Activated CD4-positive, alpha-beta T cell treated with anti-CD3 and anti-CD28 coated beads for 36 hours (primary cell): ENCODE measurements at regions not wholly inside any gene's neighbourhood (a gene's known extent, or its start where the extent isn't known, plus 50 kb on each side); places are given as distances from the start of the nearest gene placed in this dataset.
"Not testable (repeated sequence)": the region's sequence is repeated elsewhere in the genome, so short reads cannot be mapped to it uniquely, and the experiment has no call there.

Experiments
- ATAC-seq: fragments of 200-7000 bp; cut with Tn5 transposase; one replicate; pipeline ENCODE4 v1.10.0; 2021; ENCODE audit warnings: mild to moderate bottlenecking, moderate library complexity
- CTCF ChIA-PET: fragments of 350-600 bp; sonication (Branson Sonifier 250); formaldehyde crosslinking; loops from one replicate; lab custom pipeline; 2021; ENCODE audit warnings: antibody characterized with exemption; lab: Charles Lee
- POLR2A ChIA-PET: fragments of 350-600 bp; sonication (Branson Sonifier 250); formaldehyde crosslinking; loops from one replicate; lab custom pipeline; 2021; ENCODE audit warnings: antibody characterized with exemption, inconsistent platforms; lab: Charles Lee
- DNase-seq: peaks from one replicate; pipeline ENCODE4 v3.0.0-alpha.2; 2020
- H3K27ac Mint-ChIP-seq: one replicate; pipeline ENCODE4 v1.8.0; 2021; ENCODE audit warnings: mixed read lengths
- H3K27me3 Mint-ChIP-seq: one replicate; pipeline ENCODE4 v1.8.0; 2021; ENCODE audit warnings: mixed read lengths
- H3K36me3 Mint-ChIP-seq: one replicate; pipeline ENCODE4 v1.8.0; 2021; ENCODE audit warnings: low read depth, mixed read lengths
- H3K4me1 Mint-ChIP-seq: one replicate; pipeline ENCODE4 v1.8.0; 2021; ENCODE audit warnings: mixed read lengths
- H3K4me3 Mint-ChIP-seq: one replicate; pipeline ENCODE4 v1.8.0; 2021; ENCODE audit warnings: mild to moderate bottlenecking, moderate library complexity, mixed read lengths
- H3K9me3 Mint-ChIP-seq: one replicate; pipeline ENCODE4 v1.8.0; 2021; ENCODE audit warnings: low read depth, mixed read lengths
- intact Hi-C, 2 experiments: fragments of 100-400 bp; cut with DNase I in 1 of 2; cut with micrococcal nuclease in 1 of 2; formaldehyde crosslinking; loops; one replicate each; pipeline versions ENCODE4 v1.14.2 to v1.15.1; 2022 to 2024; cut with DNase I, micrococcal nuclease

DNA sequence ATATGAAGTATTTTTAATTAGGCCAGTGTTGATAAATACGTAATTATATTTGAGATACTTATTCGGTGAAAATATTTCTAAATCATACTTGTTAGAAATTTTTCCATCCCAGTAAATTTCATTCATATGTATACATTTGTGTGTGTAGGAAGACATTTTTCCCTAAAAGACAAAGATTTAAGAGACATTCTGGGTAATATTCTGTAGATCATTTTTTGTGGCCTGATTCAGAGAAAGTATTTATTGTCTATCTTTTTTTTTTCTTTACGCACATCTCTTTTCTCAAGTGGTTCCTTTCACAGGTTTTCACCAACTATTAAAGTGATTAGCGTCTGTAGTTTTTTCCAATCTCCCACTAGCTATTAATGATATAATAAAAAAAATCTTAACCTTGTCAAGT lies 224.1 kb downstream of the MEF2C start:
- H3K27ac Mint-ChIP-seq = no peak overlapping the region
- DNase-seq (no peak), ATAC-seq (no peak)
- intact Hi-C loops = loop anchor here in 1 of 2 experiments (5.0 kb wide), 1 partner anchor 33 kb away; no protein-coding TSS in a partner anchor
- POLR2A ChIA-PET = no interaction called here
- H3K4me1 Mint-ChIP-seq = peaks cover 9% of the 10 kb centered on the region
- H3K4me3 Mint-ChIP-seq = no peak overlapping the region
- CTCF ChIA-PET = interaction anchor here (1.2 to 2.8 kb wide), 3 partner anchors 21 to 877 kb away, joined by 4 to 15 read pairs (median 5); no protein-coding TSS in a partner anchor
- peaks cover 39% of the 10 kb centered on the region for H3K27me3 Mint-ChIP-seq
- peaks cover 5% of the 10 kb centered on the region for H3K9me3 Mint-ChIP-seq
- no peaks in the 10 kb centered on the region for H3K36me3 Mint-ChIP-seq

DNA sequence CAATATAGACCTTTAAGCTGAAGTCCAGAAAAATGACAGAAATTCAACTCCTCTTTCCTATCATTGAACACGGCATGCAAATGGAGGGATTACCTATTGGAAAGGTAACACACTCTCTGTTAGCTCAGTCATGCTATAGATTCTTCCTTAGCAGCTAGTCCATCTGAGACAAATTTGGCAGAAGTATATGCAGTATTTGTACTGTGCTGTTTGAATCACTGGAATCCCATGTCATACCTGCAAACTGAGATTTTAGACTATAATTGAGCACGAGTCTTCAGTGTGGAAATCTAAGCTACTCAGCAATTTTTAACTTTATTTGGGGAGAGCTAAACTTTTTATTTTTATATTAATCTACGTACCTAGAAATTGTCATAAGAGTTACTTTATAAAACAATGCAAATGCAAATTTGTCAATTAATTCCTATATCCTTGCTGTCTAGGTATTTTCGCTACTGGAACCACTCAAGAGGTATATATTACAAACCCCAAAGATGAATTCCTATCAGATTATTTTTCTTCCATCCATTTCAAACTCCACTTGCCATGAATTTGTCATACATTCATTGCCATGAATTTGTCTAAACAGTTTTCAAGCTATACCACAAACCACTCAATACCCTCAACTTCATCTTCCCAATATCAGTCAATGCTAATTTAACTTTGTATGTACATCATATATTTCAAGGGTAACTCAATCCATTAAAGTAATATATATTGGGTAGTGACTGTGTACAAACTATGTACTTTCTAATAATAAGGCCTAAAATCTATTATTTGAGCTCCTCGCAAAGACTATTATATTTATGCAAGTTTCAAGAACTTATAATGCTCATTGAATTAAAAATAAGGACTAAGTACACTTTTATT lies 224.8 kb downstream of the MEF2C start:
- DNase-seq (no peak), ATAC-seq (no peak)
- no peaks in the 10 kb centered on the region for H3K36me3 Mint-ChIP-seq
- peaks cover 9% of the 10 kb centered on the region for H3K4me1 Mint-ChIP-seq
- H3K4me3 Mint-ChIP-seq = no peak overlapping the region
- ChIA-PET POLR2A (no interaction called here), CTCF (interaction anchor here (1.0 to 2.8 kb wide), 6 partner anchors 16 to 877 kb away, joined by 3 to 15 read pairs (median 4); no protein-coding TSS in a partner anchor)
- intact Hi-C loops = loop anchor here in 1 of 2 experiments (5.0 kb wide), 1 partner anchor 34 kb away; no protein-coding TSS in a partner anchor
- peaks cover 34% of the 10 kb centered on the region for H3K27me3 Mint-ChIP-seq
- H3K9me3 Mint-ChIP-seq = no peaks in the 10 kb centered on the region
- no peak overlapping the region for H3K27ac Mint-ChIP-seq

DNA sequence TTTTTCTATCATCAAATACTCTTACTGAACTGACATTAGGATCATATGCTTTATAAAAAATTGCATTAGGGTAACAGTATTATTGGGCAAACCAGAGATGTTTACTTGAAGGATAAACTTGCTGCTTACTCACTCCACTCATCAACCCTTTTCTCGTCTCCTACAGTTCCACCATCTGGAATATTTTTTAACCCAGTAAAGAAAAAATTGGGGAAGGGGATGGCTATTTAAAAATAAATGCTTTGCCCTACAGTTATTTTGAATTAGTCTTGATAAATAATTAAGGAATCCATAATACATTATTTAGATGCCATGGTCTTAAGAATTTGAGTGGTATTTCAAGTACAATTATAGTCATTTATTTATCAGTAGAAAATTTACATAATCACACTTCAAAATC lies 225.8 kb downstream of the MEF2C start:
- no peak for ATAC-seq
- Mint-ChIP-seq H3K9me3 (no peaks in the 10 kb centered on the region), H3K27me3 (peaks cover 33% of the 10 kb centered on the region), H3K4me3 (no peak overlapping the region), H3K36me3 (no peaks in the 10 kb centered on the region), H3K4me1 (peaks cover 9% of the 10 kb centered on the region), H3K27ac (no peak overlapping the region)
- no peak for DNase-seq
- intact Hi-C loops = loop anchor here in 1 of 2 experiments (5.0 kb wide), 1 partner anchor 35 kb away; no protein-coding TSS in a partner anchor
- ChIA-PET POLR2A (no interaction called here), CTCF (interaction anchor here (1.0 to 1.1 kb wide), 2 partner anchors 15 to 394 kb away, joined by 3 to 4 read pairs; no protein-coding TSS in a partner anchor)

DNA sequence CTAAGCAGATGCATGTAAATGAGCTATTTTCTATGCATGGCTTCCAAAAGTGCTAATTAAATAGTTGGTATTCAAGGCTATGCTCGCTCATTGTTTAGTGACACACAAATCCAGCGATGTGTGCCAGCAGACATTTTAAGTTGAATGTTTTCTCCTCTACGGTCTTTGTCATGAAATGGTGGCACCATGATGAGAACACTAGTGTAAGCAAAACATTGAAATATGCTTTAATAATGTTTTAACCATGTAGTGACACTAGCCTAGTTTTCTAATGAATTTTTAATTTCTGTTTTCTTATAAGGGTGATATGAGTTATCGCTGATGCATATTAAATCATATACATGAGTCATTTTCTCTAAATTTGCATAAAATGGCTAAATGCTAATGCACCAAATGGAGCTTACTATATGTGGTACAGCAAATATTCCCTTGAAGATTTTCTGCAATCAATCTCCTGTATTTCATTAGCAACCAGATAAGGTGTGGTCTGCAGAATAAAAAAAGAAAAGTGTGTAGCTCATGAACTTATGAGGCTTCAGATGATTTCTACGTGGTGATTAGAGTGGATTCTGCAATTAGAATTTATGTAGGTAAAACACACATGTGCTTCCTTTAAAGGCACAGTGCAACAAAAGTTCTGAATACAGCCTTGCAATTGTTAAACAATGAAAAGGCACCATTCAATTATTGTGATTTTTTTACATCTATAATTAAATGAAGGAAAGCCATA lies 226.6 kb downstream of the MEF2C start:
- CTCF ChIA-PET = no interaction called here
- Mint-ChIP-seq H3K27ac (no peak overlapping the region), H3K27me3 (peaks cover 33% of the 10 kb centered on the region), H3K9me3 (no peaks in the 10 kb centered on the region), H3K4me3 (no peak overlapping the region), H3K4me1 (peaks cover 7% of the 10 kb centered on the region), H3K36me3 (no peaks in the 10 kb centered on the region)
- ATAC-seq = no peak
- no peak for DNase-seq
- POLR2A ChIA-PET = no interaction called here
- intact Hi-C loops = loop anchor here in 1 of 2 experiments (5.0 kb wide), 1 partner anchor 36 kb away; no protein-coding TSS in a partner anchor

DNA sequence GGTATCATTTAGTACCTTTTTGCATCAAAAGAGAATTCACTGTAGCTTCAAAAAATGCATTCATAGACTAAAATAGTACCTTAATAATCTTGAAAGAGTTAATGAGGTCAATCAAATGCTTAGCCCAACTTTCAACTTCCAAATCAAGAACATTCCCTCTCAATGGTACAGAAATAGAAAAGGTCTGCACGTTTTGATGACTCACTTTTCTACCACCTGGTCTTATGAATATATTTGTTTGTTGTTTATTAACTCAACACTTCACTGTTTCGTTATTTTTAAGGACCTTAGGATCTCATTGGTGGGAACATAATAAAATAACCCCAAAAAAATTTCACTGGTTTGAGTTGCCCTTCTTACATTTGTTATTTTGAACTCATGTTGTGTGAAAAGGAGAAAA lies 229.5 kb downstream of the MEF2C start:
- Mint-ChIP-seq H3K27ac (no peak overlapping the region), H3K4me1 (no peaks in the 10 kb centered on the region), H3K4me3 (no peak overlapping the region), H3K9me3 (no peaks in the 10 kb centered on the region), H3K36me3 (no peaks in the 10 kb centered on the region), H3K27me3 (peaks cover 31% of the 10 kb centered on the region)
- POLR2A ChIA-PET = no interaction called here
- DNase-seq (no peak), ATAC-seq (no peak)
- CTCF ChIA-PET = no interaction called here
- intact Hi-C loops = no loop called here

DNA sequence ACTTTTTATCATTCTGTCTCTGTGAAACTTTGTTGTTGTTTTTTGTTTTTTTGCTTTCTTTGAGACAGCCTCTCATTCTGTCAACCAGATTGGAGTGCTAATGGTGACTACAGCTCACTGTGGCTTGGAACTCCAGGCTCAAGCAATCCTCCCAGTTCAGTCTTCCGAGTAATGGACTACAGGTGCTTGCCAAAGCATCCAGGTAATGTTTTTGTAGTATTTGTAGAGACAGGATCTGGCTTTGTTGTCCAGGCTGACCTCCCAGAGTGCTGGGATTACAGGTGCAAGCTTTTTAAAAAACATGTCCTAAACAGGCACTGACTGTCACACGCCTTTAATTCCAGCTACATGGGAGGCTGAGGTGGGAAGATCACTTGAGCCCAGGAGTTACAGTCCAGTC lies 235.1 kb downstream of the MEF2C start:
- ChIA-PET CTCF (no interaction called here), POLR2A (no interaction called here)
- H3K27ac Mint-ChIP-seq = no peak overlapping the region
- H3K4me1 Mint-ChIP-seq = no peaks in the 10 kb centered on the region
- no peaks in the 10 kb centered on the region for H3K9me3 Mint-ChIP-seq
- H3K36me3 Mint-ChIP-seq = no peaks in the 10 kb centered on the region
- no peak for ATAC-seq
- peaks cover 28% of the 10 kb centered on the region for H3K27me3 Mint-ChIP-seq
- H3K4me3 Mint-ChIP-seq = no peak overlapping the region
- no peak for DNase-seq
- intact Hi-C loops = no loop called here

DNA sequence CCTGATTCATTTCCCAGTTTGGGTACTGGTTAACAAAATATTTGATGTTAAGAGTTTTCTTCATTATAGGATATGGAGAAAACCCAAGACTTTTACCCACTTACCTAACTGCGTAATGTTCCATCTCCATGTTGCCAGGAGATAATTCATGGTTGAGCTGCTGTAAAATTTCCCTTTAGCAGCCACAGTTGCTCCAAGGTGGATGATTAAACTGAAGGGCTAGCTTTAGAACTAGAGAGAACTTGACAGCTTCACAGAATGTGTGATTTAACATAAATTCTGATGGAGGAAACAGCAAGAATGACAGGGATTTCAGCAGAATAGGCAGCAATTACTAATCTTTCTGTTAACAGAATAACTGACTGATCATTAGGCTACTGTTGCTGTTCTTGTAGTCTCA lies 236.1 kb downstream of the MEF2C start:
- no peaks in the 10 kb centered on the region for H3K9me3 Mint-ChIP-seq
- intact Hi-C loops = no loop called here
- ATAC-seq (no peak), DNase-seq (no peak)
- peaks cover 25% of the 10 kb centered on the region for H3K27me3 Mint-ChIP-seq
- H3K36me3 Mint-ChIP-seq = no peaks in the 10 kb centered on the region
- no peaks in the 10 kb centered on the region for H3K4me1 Mint-ChIP-seq
- ChIA-PET POLR2A (no interaction called here), CTCF (no interaction called here)
- H3K4me3 Mint-ChIP-seq = no peak overlapping the region
- H3K27ac Mint-ChIP-seq = no peak overlapping the region

DNA sequence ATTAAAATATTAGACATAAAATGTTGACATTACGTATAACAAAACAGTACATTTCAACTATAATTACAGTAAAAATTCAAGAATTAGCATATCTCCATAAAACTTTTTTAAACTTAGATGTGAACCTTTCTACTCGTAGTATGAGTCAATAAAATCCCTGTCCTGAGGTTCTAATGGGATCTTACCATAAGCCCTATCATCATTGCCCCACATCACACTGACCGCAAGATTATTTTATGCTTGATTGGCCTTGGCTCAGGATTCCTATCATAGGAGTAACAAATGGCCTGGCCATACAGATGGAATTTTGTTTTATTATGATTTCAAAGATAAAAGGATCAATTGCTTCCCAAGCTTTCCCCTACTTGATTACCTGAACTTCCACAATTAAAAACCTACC lies 238.3 kb downstream of the MEF2C start:
- Mint-ChIP-seq H3K27ac (no peak overlapping the region), H3K4me3 (no peak overlapping the region), H3K27me3 (peaks cover 11% of the 10 kb centered on the region), H3K9me3 (no peaks in the 10 kb centered on the region), H3K36me3 (no peaks in the 10 kb centered on the region), H3K4me1 (no peaks in the 10 kb centered on the region)
- CTCF ChIA-PET = no interaction called here
- no peak for DNase-seq
- ATAC-seq = no peak
- POLR2A ChIA-PET = no interaction called here
- intact Hi-C loops = no loop called here

DNA sequence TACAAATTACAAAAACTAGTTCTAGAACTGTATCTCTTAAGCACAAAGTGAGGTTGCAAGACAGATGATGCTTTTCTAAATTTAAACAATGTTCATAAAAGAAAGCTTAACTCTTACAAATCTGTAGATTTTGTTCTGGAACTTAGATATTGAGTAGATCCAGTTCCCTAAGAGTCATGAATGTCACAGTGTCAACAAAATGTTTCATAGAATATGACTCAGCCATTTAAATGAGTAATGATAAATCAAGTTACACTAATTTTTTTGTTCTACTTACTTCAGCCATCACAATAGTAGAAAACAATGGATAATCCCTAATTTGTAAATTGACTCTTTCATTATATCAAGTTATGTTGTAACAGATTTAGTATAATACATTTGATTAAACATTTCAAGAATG lies 239.7 kb downstream of the MEF2C start:
- no peaks in the 10 kb centered on the region for H3K9me3 Mint-ChIP-seq
- ChIA-PET CTCF (interaction anchor here (0.5 to 1.4 kb wide), 2 partner anchors 862 to 1167 kb away, joined by 3 read pairs; no protein-coding TSS in a partner anchor), POLR2A (no interaction called here)
- peaks cover 15% of the 10 kb centered on the region for H3K27me3 Mint-ChIP-seq
- H3K4me1 Mint-ChIP-seq = no peaks in the 10 kb centered on the region
- H3K36me3 Mint-ChIP-seq = no peaks in the 10 kb centered on the region
- no peak overlapping the region for H3K4me3 Mint-ChIP-seq
- no peak overlapping the region for H3K27ac Mint-ChIP-seq
- no peak for ATAC-seq
- no peak for DNase-seq
- intact Hi-C loops = no loop called here

DNA sequence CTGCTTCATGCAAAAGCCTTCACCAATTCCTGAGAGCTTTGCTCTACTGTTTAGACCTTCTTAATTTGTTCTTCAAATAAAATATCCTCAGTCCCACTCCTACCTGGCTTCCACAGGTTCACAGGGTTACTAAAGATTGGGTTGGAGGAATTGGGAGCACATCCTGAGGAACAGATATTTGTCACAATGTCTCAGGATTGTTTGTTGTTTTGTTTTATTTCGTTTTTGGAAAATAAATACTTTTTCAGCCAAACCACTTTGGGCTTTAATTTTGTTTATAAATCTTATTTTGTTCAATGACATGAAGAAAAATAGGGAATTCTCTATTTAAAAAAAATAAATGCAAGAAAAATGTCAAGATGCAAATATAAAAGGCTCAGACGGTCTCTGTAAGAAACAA lies 249.0 kb downstream of the MEF2C start:
- intact Hi-C loops = no loop called here
- H3K4me3 Mint-ChIP-seq = no peak overlapping the region
- peaks cover 11% of the 10 kb centered on the region for H3K27me3 Mint-ChIP-seq
- no peak overlapping the region for H3K27ac Mint-ChIP-seq
- H3K36me3 Mint-ChIP-seq = no peaks in the 10 kb centered on the region
- H3K9me3 Mint-ChIP-seq = no peaks in the 10 kb centered on the region
- ChIA-PET CTCF (no interaction called here), POLR2A (no interaction called here)
- no peaks in the 10 kb centered on the region for H3K4me1 Mint-ChIP-seq
- DNase-seq (no peak), ATAC-seq (no peak)

DNA sequence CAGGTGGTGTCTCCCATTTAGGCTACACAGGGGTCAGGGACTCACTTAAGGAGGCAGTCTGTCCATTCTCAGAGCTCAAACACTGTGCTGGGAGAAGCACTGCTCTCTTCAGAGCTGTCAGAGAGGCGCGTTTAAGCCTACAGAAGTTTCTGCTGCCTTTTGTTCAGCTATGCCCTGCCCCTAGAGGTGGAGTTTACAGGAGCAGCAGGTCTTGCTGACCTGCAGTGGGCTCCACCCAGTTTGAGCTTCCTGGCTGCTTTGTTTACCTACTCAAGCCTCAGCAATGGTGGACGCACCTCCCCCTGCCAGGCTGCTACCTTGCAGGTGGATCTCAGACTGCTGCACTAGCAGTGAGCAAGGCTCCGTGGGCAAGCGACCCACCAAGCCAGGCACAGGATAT lies 260.1 kb downstream of the MEF2C start:
- DNase-seq, CTCF ChIA-PET, H3K4me1 Mint-ChIP-seq, intact Hi-C loops, H3K36me3 Mint-ChIP-seq, ATAC-seq, H3K27ac Mint-ChIP-seq, POLR2A ChIA-PET, H3K9me3 Mint-ChIP-seq, H3K4me3 Mint-ChIP-seq: not testable (repeated sequence)
- H3K27me3 Mint-ChIP-seq = peaks cover 21% of the 10 kb centered on the region
